NCI-H2029 (cell line): ENCODE measurements at regions not wholly inside any gene's neighbourhood (a gene's known extent, or its start where the extent isn't known, plus 50 kb on each side); places are given as distances from the start of the nearest gene placed in this dataset.

Source experiments
- DNase-seq: peaks from one replicate; lab custom pipeline; 2025; lab: John Stamatoyannopoulos, UW

GRCh38 chr9:88034964-88035363 is 60.6 kb upstream of the CDK20 start:
- DNase-seq = no peak

DNA sequence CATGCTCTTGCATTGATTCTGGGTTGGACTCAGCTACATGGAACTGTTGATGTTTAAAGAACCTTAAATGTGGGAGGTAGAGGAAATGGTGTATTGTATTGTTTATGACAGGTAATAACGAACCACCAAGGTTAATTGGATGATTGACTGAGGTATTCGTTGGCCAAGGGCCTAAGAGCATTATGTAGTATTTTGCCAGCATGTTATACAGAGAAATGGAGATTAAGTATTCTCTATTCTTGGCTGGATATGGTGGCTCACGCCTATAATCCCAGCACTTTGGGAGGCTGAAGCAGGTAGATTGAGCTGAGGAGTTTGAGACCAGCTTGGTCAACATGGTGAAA is 59.0 kb upstream of the CDK20 start:
- no peak for DNase-seq

- no peak for DNase-seq
Observed at GRCh38 chr9:88028338-88028737, 54.0 kb upstream of the CDK20 start.

DNA sequence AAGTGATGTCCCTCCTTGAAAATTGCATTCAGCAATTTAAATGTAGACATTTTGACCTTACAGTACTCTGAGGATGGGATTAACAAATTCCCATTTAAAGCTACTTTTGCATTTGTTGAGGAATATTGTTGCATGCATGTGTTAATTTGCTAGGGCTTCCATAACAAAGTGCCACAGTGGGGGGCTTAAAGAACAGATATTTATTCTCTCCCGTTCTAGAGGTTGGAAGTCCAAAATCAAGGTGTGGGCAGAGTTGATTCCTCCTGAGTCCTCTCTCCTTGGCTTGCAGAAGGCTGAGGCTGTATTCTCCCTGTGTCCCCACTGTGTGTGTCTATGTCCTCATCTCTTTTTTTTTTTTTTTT is 51.8 kb upstream of the CDK20 start:
- no peak for DNase-seq

- no peak for DNase-seq
Observed at GRCh38 chr9:88025411-88026117, 51.2 kb upstream of the CDK20 start.

DNA sequence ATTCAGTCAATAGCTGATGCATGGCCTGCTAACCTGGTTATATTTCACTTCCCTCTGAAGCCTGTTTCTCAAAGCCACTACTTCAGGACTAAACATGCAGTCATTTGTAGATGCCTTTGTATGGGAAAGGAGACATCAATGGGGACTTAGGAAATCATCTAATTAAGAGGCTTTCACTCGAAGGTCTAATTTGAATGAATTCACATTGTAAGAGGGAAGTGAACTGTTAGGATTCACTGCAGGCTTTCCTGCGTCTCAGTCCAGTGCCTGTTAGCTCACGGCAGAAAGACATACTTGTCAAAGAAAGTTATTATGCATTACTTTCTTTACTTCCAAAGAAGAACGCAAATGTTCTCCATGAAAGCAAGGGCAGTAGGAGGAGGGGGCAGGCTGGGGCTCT is 50.6 kb upstream of the CDK20 start:
- DNase-seq = no peak
